ENCODE measurements at regions not wholly inside any gene's neighbourhood (a gene's known extent, or its start where the extent isn't known, plus 50 kb on each side); places are given as distances from the start of the nearest gene placed in this dataset.
"Not testable (repeated sequence)": the region's sequence is repeated elsewhere in the genome, so short reads cannot be mapped to it uniquely, and the experiment has no call there.

GRCh38 chr5:158513490-158514318, 586.0 kb downstream of the EBF1 start:
- DNase-seq = no peak

- DNase-seq = no peak
Observed at GRCh38 chr5:158511454-158511853, 588.3 kb downstream of the EBF1 start.

- DNase-seq = no peak
Observed at GRCh38 chr5:158510479-158510878, 589.2 kb downstream of the EBF1 start.

GRCh38 chr5:158506648-158507047, 593.1 kb downstream of the EBF1 start:
- no peak for DNase-seq

GRCh38 chr5:158502686-158503085, 597.0 kb downstream of the EBF1 start:
- no peak for DNase-seq

GRCh38 chr5:158499892-158500418, 599.8 kb downstream of the EBF1 start:
- DNase-seq = no peak

GRCh38 chr5:158499075-158499891, 600.4 kb downstream of the EBF1 start:
- DNase-seq = no peak

GRCh38 chr5:158496624-158497023, 603.1 kb downstream of the EBF1 start:
- no peak for DNase-seq

- DNase-seq = no peak
Observed at GRCh38 chr5:158494541-158494940, 605.2 kb downstream of the EBF1 start.

- DNase-seq = not testable (repeated sequence)
Observed at GRCh38 chr5:158494044-158494443, 605.7 kb downstream of the EBF1 start.

GRCh38 chr5:158492841-158493242, 606.9 kb downstream of the EBF1 start:
- DNase-seq = no peak

GRCh38 chr5:158492136-158492535, 607.6 kb downstream of the EBF1 start:
- no peak for DNase-seq

GRCh38 chr5:158487664-158488063, 612.1 kb downstream of the EBF1 start:
- no peak for DNase-seq

- DNase-seq = no peak
Observed at GRCh38 chr5:158487156-158487555, 612.6 kb downstream of the EBF1 start.

GRCh38 chr5:158486566-158486965, 613.1 kb downstream of the EBF1 start:
- DNase-seq = no peak

- DNase-seq = no peak
Observed at GRCh38 chr5:158485604-158486081, 614.1 kb downstream of the EBF1 start.

GRCh38 chr5:158485047-158485446, 614.7 kb downstream of the EBF1 start:
- no peak for DNase-seq

GRCh38 chr5:158484150-158484549, 615.6 kb downstream of the EBF1 start:
- no peak for DNase-seq

GRCh38 chr5:158483281-158483860, 616.3 kb downstream of the EBF1 start:
- no peak for DNase-seq

GRCh38 chr5:158482125-158482524, 617.6 kb downstream of the EBF1 start:
- DNase-seq = no peak

GRCh38 chr5:158478139-158478538, 619.2 kb upstream of the CLINT1 start:
- no peak for DNase-seq

GRCh38 chr5:158477214-158477613, 618.3 kb upstream of the CLINT1 start:
- DNase-seq = no peak

GRCh38 chr5:158473016-158473635, 614.2 kb upstream of the CLINT1 start:
- no peak for DNase-seq

Measured in activated CD8-positive, alpha-beta memory T cell treated with anti-CD3 and anti-CD28 coated beads for 24 hours (primary cell).